ENCODE measurements at regions not wholly inside any gene's neighbourhood (a gene's known extent, or its start where the extent isn't known, plus 50 kb on each side); places are given as distances from the start of the nearest gene placed in this dataset.

DNA sequence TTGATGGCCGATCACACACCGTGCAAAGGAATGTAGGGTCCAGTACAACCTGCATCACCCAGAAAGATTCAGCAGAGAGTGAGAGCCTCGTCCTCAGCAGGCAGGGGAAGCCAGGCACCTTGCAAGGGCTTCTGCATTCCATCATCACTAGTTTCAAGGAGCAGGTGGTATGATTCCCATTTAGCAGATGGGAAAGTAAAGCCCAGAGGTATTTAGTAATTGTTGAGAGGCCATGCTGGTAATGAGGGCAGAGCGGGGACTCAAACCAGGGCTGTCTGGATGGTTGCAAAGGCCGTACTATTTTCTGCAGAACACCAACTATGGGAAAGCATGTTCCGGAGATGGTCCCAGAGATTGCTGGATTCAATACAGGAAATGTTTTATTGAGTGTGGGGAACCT, 65.8 kb upstream of the MRTFB start:
- in situ Hi-C loops (cut with MboI; ENCODE audit: low sequenced_read_pairs in 4 of 4): no loop called here
- ATAC-seq: no peak

GRCh38 chr16:14007450-14007849, 63.7 kb upstream of the MRTFB start:
- Histone ChIP-seq H3K27me3 (no peaks in the 10 kb centered on the region), H3K9me3 (no peaks in the 10 kb centered on the region), H3K27ac (peak overlapping the region; percentile 4 to 56 (median 6)), H3K4me3 (no peak overlapping the region), H3K36me3 (no peaks in the 10 kb centered on the region), H3K4me1 (peaks cover 25 to 50% of the 10 kb centered on the region in 2 donors)
- intact Hi-C loops (cut with DNase I; ENCODE audit: low total_unique reads) (loop anchor here (10.0 kb wide), 1 partner anchor 277 kb away; no protein-coding TSS in a partner anchor), in situ Hi-C loops (cut with MboI; ENCODE audit: low sequenced_read_pairs in 4 of 4) (no loop called here)
- ATAC-seq (no peak), DNase-seq (no peak)
- TF ChIP-seq CTCF (IDR thresholded peaks at IDR 0.05 in 4 of 5, conservative IDR thresholded peaks at IDR 0.05 in 1 of 5) (no peak), POLR2A (IDR thresholded peaks at IDR 0.05) (no peak)

More for the DNA sequence above, 65.8 kb upstream of the MRTFB start:
- Histone ChIP-seq H3K9me3 (no peaks in the 10 kb centered on the region), H3K4me3 (no peak overlapping the region), H3K4me1 (peaks cover 23 to 42% of the 10 kb centered on the region in 2 donors), H3K27ac (peak overlapping the region; percentile 41 to 76 (median 72)), H3K27me3 (no peaks in the 10 kb centered on the region), H3K36me3 (no peaks in the 10 kb centered on the region)
- intact Hi-C loops (cut with DNase I; ENCODE audit: low total_unique reads): loop anchor here (10.0 kb wide), 1 partner anchor 279 kb away; no protein-coding TSS in a partner anchor
- no peak for DNase-seq
- TF ChIP-seq CTCF (IDR thresholded peaks at IDR 0.05 in 4 of 5, conservative IDR thresholded peaks at IDR 0.05 in 1 of 5) (no peak), POLR2A (IDR thresholded peaks at IDR 0.05) (no peak)

- peaks cover 42 to 52% of the 10 kb centered on the region in 2 donors for H3K4me1 ChIP-seq
- intact Hi-C loops (cut with DNase I; ENCODE audit: low total_unique reads): no loop called here
- no peak for ATAC-seq
These were observed 60.1 kb upstream of the MRTFB start for GRCh38 chr16:14011001-14011400.

GRCh38 chr16:14011846-14012245, 59.3 kb upstream of the MRTFB start:
- Histone ChIP-seq H3K27me3 (no peaks in the 10 kb centered on the region), H3K9me3 (no peaks in the 10 kb centered on the region), H3K4me1 (peaks cover 46 to 56% of the 10 kb centered on the region in 2 donors), H3K27ac (no peak overlapping the region), H3K36me3 (no peaks in the 10 kb centered on the region), H3K4me3 (no peak overlapping the region)
- intact Hi-C loops (cut with DNase I; ENCODE audit: low total_unique reads) (no loop called here), in situ Hi-C loops (cut with MboI; ENCODE audit: low sequenced_read_pairs in 4 of 4) (no loop called here)
- no peak for TF ChIP-seq POLR2A (IDR thresholded peaks at IDR 0.05)
- TF ChIP-seq CTCF (IDR thresholded peaks at IDR 0.05 in 4 of 5, conservative IDR thresholded peaks at IDR 0.05 in 1 of 5): no peak
- ATAC-seq: no peak
- DNase-seq: peak in 1 of 2 donors; percentile 55

More at GRCh38 chr16:14011001-14011400, 60.1 kb upstream of the MRTFB start:
- no peak overlapping the region for H3K4me3 ChIP-seq
- no peak for DNase-seq
- in situ Hi-C loops (cut with MboI; ENCODE audit: low sequenced_read_pairs in 4 of 4): no loop called here
- H3K27me3 ChIP-seq: no peaks in the 10 kb centered on the region
- peak overlapping the region in 1 of 4 donors; percentile 6 for H3K27ac ChIP-seq
- no peaks in the 10 kb centered on the region for H3K9me3 ChIP-seq
- H3K36me3 ChIP-seq: no peaks in the 10 kb centered on the region
- TF ChIP-seq POLR2A (IDR thresholded peaks at IDR 0.05) (no peak), CTCF (IDR thresholded peaks at IDR 0.05 in 4 of 5, conservative IDR thresholded peaks at IDR 0.05 in 1 of 5) (no peak)

GRCh38 chr16:14013145-14013570, 58.0 kb upstream of the MRTFB start:
- H3K9me3 ChIP-seq: no peaks in the 10 kb centered on the region
- H3K27me3 ChIP-seq: no peaks in the 10 kb centered on the region
- peak overlapping the region; percentile 70 to 79 (median 77) for H3K27ac ChIP-seq
- H3K4me1 ChIP-seq: peaks cover 45 to 46% of the 10 kb centered on the region in 2 donors
- in situ Hi-C loops (cut with MboI; ENCODE audit: low sequenced_read_pairs in 4 of 4) (no loop called here), intact Hi-C loops (cut with DNase I; ENCODE audit: low total_unique reads) (no loop called here)
- no peaks in the 10 kb centered on the region for H3K36me3 ChIP-seq
- DNase-seq (no peak), ATAC-seq (no peak)
- TF ChIP-seq CTCF (IDR thresholded peaks at IDR 0.05 in 4 of 5, conservative IDR thresholded peaks at IDR 0.05 in 1 of 5) (no peak), POLR2A (IDR thresholded peaks at IDR 0.05) (no peak)
- peak overlapping the region; percentile 26 to 47 (median 41) for H3K4me3 ChIP-seq

Measured in gastrocnemius medialis (tissue), 4 donors.